GM21360 (cell line): ENCODE measurements at regions not wholly inside any gene's neighbourhood (a gene's known extent, or its start where the extent isn't known, plus 50 kb on each side); places are given as distances from the start of the nearest gene placed in this dataset.
"Not testable (repeated sequence)": the region's sequence is repeated elsewhere in the genome, so short reads cannot be mapped to it uniquely, and the experiment has no call there.

Experiments used
- ATAC-seq: cut with Tn5 transposase; IDR thresholded peaks from one replicate; pipeline ENCODE4 v1.9.1; 2021; ENCODE audit warnings: mild to moderate bottlenecking, moderate library complexity; ENCODE audit not compliant: unreplicated experiment

- no peak for ATAC-seq
These were observed 758.5 kb upstream of the CDH8 start for GRCh38 chr16:62794724-62795123.

GRCh38 chr16:62780081-62780480 is 743.8 kb upstream of the CDH8 start:
- not testable (repeated sequence) for ATAC-seq

- ATAC-seq, result no peak
These were observed 728.3 kb upstream of the CDH8 start for GRCh38 chr16:62764572-62764971.

- ATAC-seq, result no peak
These were observed 724.2 kb upstream of the CDH8 start for GRCh38 chr16:62760398-62760797.

GRCh38 chr16:62755938-62756337 is 719.7 kb upstream of the CDH8 start:
- no peak for ATAC-seq

- ATAC-seq, result no peak
These were observed 716.6 kb upstream of the CDH8 start for GRCh38 chr16:62752854-62753253.

- ATAC-seq, result no peak
These were observed 715.0 kb upstream of the CDH8 start for GRCh38 chr16:62751218-62751617.

- ATAC-seq, result no peak
These were observed 705.5 kb upstream of the CDH8 start for GRCh38 chr16:62741692-62742091.

GRCh38 chr16:62738666-62739460 is 702.6 kb upstream of the CDH8 start:
- ATAC-seq, result no peak

- no peak for ATAC-seq
These were observed 695.9 kb upstream of the CDH8 start for GRCh38 chr16:62732092-62732491.

- not testable (repeated sequence) for ATAC-seq
These were observed 688.5 kb upstream of the CDH8 start for GRCh38 chr16:62724670-62725269.

GRCh38 chr16:62720651-62721050 is 684.4 kb upstream of the CDH8 start:
- ATAC-seq, result no peak

- ATAC-seq, result no peak
These were observed 680.8 kb upstream of the CDH8 start for GRCh38 chr16:62717026-62717425.

GRCh38 chr16:62715701-62716100 is 679.5 kb upstream of the CDH8 start:
- no peak for ATAC-seq

- no peak for ATAC-seq
These were observed 676.3 kb upstream of the CDH8 start for GRCh38 chr16:62712566-62712965.

GRCh38 chr16:62711797-62712196 is 675.6 kb upstream of the CDH8 start:
- no peak for ATAC-seq

- no peak for ATAC-seq
These were observed 673.6 kb upstream of the CDH8 start for GRCh38 chr16:62709794-62710193.

- no peak for ATAC-seq
These were observed 665.2 kb upstream of the CDH8 start for GRCh38 chr16:62701426-62701825.

GRCh38 chr16:62700426-62701294 is 664.4 kb upstream of the CDH8 start:
- no peak for ATAC-seq

GRCh38 chr16:62692685-62693084 is 656.4 kb upstream of the CDH8 start:
- no peak for ATAC-seq

GRCh38 chr16:62681819-62682218 is 645.6 kb upstream of the CDH8 start:
- ATAC-seq, result no peak

GRCh38 chr16:62678796-62679195 is 642.6 kb upstream of the CDH8 start:
- no peak for ATAC-seq
